Endothelial cell of umbilical vein (primary cell): ENCODE measurements at regions not wholly inside any gene's neighbourhood (a gene's known extent, or its start where the extent isn't known, plus 50 kb on each side); places are given as distances from the start of the nearest gene placed in this dataset.
A peak's percentile ranks its signal among the peaks of the same experiment; 100 is the strongest.

Experiments
- BruUV-seq: library from RNA; stranded (reverse); fragments of 400-500 nt; replicated peaks from 2 replicates; lab custom pipeline; 2021; lab: Mats Ljungman, UMichigan
- CTCF ChIA-PET: fragments of 300-600, 350-600 bp; sonication (Branson Sonifier 250); formaldehyde crosslinking; loops from one replicate; lab custom pipeline; 2021; ENCODE audit warnings: antibody characterized with exemption, inconsistent platforms; lab: Charles Lee
- POLR2A ChIA-PET: fragments of 300-600, 350-600 bp; sonication (Branson Sonifier 250); formaldehyde crosslinking; loops from one replicate; lab custom pipeline; 2021; ENCODE audit warnings: antibody characterized with exemption, inconsistent platforms; lab: Charles Lee
- DNase-seq: peaks from one replicate; pipeline ENCODE4 v3.0.0-alpha.2; 2011; ENCODE audit warnings: low read depth, low spot score
- FAIRE-seq: peaks from 2 replicates; lab custom pipeline; 2011; peaks lifted over from hg19 to GRCh38; lab: Jason Lieb, UNC
- H2AFZ ChIP-seq: 2 replicates; pipeline ENCODE4 v1.6.0; 2012; ENCODE audit warnings: low read depth, low read length, control low read depth, inconsistent platforms
- H3K27ac ChIP-seq: 2 replicates; pipeline ENCODE4 v1.5.1; 2011; ENCODE audit warnings: low read depth, mild to moderate bottlenecking, control low read depth, low read length, moderate library complexity; ENCODE audit not compliant: insufficient read depth
- H3K27me3 ChIP-seq, 2 experiments: 2 replicates each; pipeline versions ENCODE4 v1.6.0 to v1.6.1; 2011; ENCODE audit warnings: low read length in 2 of 2, mixed read lengths in 1 of 2; ENCODE audit not compliant: control insufficient read depth in 2 of 2, insufficient read depth in 2 of 2
- H3K36me3 ChIP-seq, 2 experiments: 2 replicates in 1 of 2; 3 replicates in 1 of 2; pipeline ENCODE4 v1.5.1; 2011; ENCODE audit warnings: low read length in 2 of 2, mild to moderate bottlenecking in 1 of 2, moderate library complexity in 1 of 2; ENCODE audit not compliant: control insufficient read depth in 2 of 2, insufficient read depth in 2 of 2; ENCODE audit errors: extremely low read depth in 1 of 2
- H3K4me1 ChIP-seq: 3 replicates; pipeline ENCODE4 v1.5.1; 2011; ENCODE audit warnings: mild to moderate bottlenecking, low read length; ENCODE audit not compliant: control insufficient read depth, insufficient read depth; ENCODE audit errors: extremely low read depth
- H3K4me2 ChIP-seq: 2 replicates; pipeline ENCODE4 v1.6.1; 2011; ENCODE audit warnings: low read length, control low read depth, mixed read lengths; ENCODE audit not compliant: insufficient read depth
- H3K4me3 ChIP-seq, 3 experiments: fragments of 200-600 bp in 1 of 3; sonication (generic), shearing (Covaris generic) in 1 of 3; replicated peaks in 1 of 3; 2 replicates each; pipeline ENCODE4 v1.5.1; 2011 to 2016; ENCODE audit warnings: control low read depth in 3 of 3, low read length in 3 of 3, mild to moderate bottlenecking in 2 of 3, inconsistent platforms in 1 of 3, low read depth in 1 of 3, moderate library complexity in 1 of 3; ENCODE audit not compliant: insufficient read depth in 1 of 3
- H3K79me2 ChIP-seq: 2 replicates; pipeline ENCODE4 v1.6.0; 2012; ENCODE audit warnings: low read length, inconsistent platforms; ENCODE audit not compliant: control insufficient read depth, insufficient read depth
- H3K9ac ChIP-seq: replicated peaks from 2 replicates; pipeline ENCODE3; 2011; ENCODE audit warnings: low read length, control low read depth; ENCODE audit not compliant: insufficient read depth; ENCODE audit errors: extremely low read depth
- H3K9me1 ChIP-seq: replicated peaks from 3 replicates; pipeline ENCODE4 v1.6.0; 2011; ENCODE audit warnings: mild to moderate bottlenecking, low read length; ENCODE audit not compliant: control insufficient read depth, insufficient read depth; ENCODE audit errors: extremely low read depth
- H3K9me3 ChIP-seq: replicated peaks from 2 replicates; pipeline ENCODE4 v1.5.1; 2012; ENCODE audit warnings: low read length, inconsistent platforms; ENCODE audit not compliant: control insufficient read depth, insufficient read depth
- H4K20me1 ChIP-seq: replicated peaks from 2 replicates; pipeline ENCODE3; 2011; ENCODE audit warnings: mild to moderate bottlenecking, low read length; ENCODE audit not compliant: control insufficient read depth, insufficient read depth; ENCODE audit errors: extremely low read depth
- CTCF ChIP-seq, 2 donors: IDR thresholded peaks; 1 replicate in 1 of 2; 2 replicates in 1 of 2; pipeline ENCODE4 v1.5.1; 2011; ENCODE audit warnings: low read length in 2 of 2, mild to moderate bottlenecking in 2 of 2, moderate library complexity in 2 of 2, control low read depth in 1 of 2, inconsistent platforms in 1 of 2, low read depth in 1 of 2; ENCODE audit not compliant: insufficient read depth in 1 of 2; ENCODE audit errors: extremely low read depth in 1 of 2
- EZH2 ChIP-seq: IDR thresholded peaks from 2 replicates; pipeline ENCODE4 v1.6.1; 2012; ENCODE audit warnings: borderline replicate concordance, low read depth, mild to moderate bottlenecking, moderate library complexity, low read length, inconsistent platforms; ENCODE audit not compliant: severe bottlenecking
- FOS ChIP-seq: IDR thresholded peaks from 2 replicates; pipeline ENCODE4 v1.6.1; 2011; ENCODE audit warnings: mild to moderate bottlenecking, low read length, moderate library complexity, borderline replicate concordance; ENCODE audit not compliant: insufficient read depth
- GATA2 ChIP-seq: IDR thresholded peaks from 2 replicates; pipeline ENCODE4 v1.7.0; 2011; ENCODE audit warnings: low read depth, mild to moderate bottlenecking, moderate library complexity, mixed read lengths, low read length; ENCODE audit not compliant: insufficient read length, insufficient read depth
- JUN ChIP-seq: IDR thresholded peaks from 2 replicates; pipeline ENCODE4 v1.6.1; 2011; ENCODE audit warnings: borderline replicate concordance, low read depth; ENCODE audit not compliant: insufficient read length, insufficient read depth
- MAX ChIP-seq: IDR thresholded peaks from 2 replicates; pipeline ENCODE4 v1.6.1; 2011; ENCODE audit not compliant: insufficient read depth, insufficient read length
- MYC ChIP-seq: IDR thresholded peaks from one replicate; pipeline ENCODE4 v1.6.1; 2011; ENCODE audit warnings: mild to moderate bottlenecking, low read depth, low read length
- POLR2A ChIP-seq: IDR thresholded peaks from 2 replicates; pipeline ENCODE4 v1.6.1; 2012; ENCODE audit warnings: low read depth, mild to moderate bottlenecking, control low read depth, low read length
- dilution Hi-C: fragments of 300-500 bp; cut with MboI; formaldehyde crosslinking; loops from one replicate; pipeline ENCODE4 v1.15.0; 2019; ENCODE audit warnings: low sequenced_read_pairs; ENCODE audit not compliant: extremely low pct_ligation_motif_present
- intact Hi-C: fragments of 100-400 bp; cut with micrococcal nuclease; formaldehyde crosslinking; loops from one replicate; pipeline ENCODE4 v1.10.0; 2022

GRCh38 chr2:103773884-103774283 is 1012.1 kb downstream of the TMEM182 start:
- Histone ChIP-seq H3K27me3 (no peaks in the 10 kb centered on the region), H3K9me1 (no peaks in the 10 kb centered on the region), H3K4me2 (no peak overlapping the region), H3K27ac (no peak overlapping the region), H2AFZ (no peak overlapping the region), H3K9me3 (peaks cover 1% of the 10 kb centered on the region), H3K79me2 (no peaks in the 10 kb centered on the region), H3K36me3 (no peaks in the 10 kb centered on the region), H3K9ac (no peak overlapping the region), H3K4me3 (no peak overlapping the region), H3K4me1 (no peaks in the 10 kb centered on the region), H4K20me1 (no peaks in the 10 kb centered on the region)
- dilution Hi-C loops: no loop called here
- BruUV-seq: no TSS peak
- DNase-seq (no peak), FAIRE-seq (no peak)
- intact Hi-C loops: no loop called here
- CTCF ChIA-PET: no interaction called here
- POLR2A ChIA-PET: no interaction called here
- peak; percentile 17 for TF ChIP-seq JUN
- no peak for TF ChIP-seq EZH2
- no peak for TF ChIP-seq MAX
- TF ChIP-seq FOS: no peak
- no peak for TF ChIP-seq CTCF (IDR thresholded peaks at IDR 0.05; ENCODE audit: extremely low read depth in 1 of 2, insufficient read depth in 1 of 2, low read depth in 1 of 2, low read length in 2 of 2)
- no peak for TF ChIP-seq MYC
- TF ChIP-seq GATA2: no peak
- TF ChIP-seq POLR2A: no peak
